Osteocyte (in vitro differentiated cells): ENCODE measurements at regions not wholly inside any gene's neighbourhood (a gene's known extent, or its start where the extent isn't known, plus 50 kb on each side); places are given as distances from the start of the nearest gene placed in this dataset.

Experiments used
- DNase-seq: peaks from one replicate; pipeline ENCODE4 v3.0.0; 2021; ENCODE audit warnings: mixed read lengths; ENCODE audit not compliant: unreplicated experiment; ENCODE audit errors: extremely low spot score
- H3K27ac Mint-ChIP-seq: one replicate; pipeline ENCODE4 v1.8.0; 2021; ENCODE audit warnings: mild to moderate bottlenecking, mixed read lengths; ENCODE audit not compliant: unreplicated experiment
- H3K27me3 Mint-ChIP-seq: one replicate; pipeline ENCODE4 v1.8.0; 2021; ENCODE audit warnings: mixed read lengths; ENCODE audit not compliant: unreplicated experiment
- H3K36me3 Mint-ChIP-seq: one replicate; pipeline ENCODE4 v1.8.0; 2021; ENCODE audit warnings: mixed read lengths; ENCODE audit not compliant: unreplicated experiment
- H3K4me1 Mint-ChIP-seq: one replicate; pipeline ENCODE4 v1.8.0; 2021; ENCODE audit warnings: mixed read lengths; ENCODE audit not compliant: unreplicated experiment
- H3K4me3 Mint-ChIP-seq: one replicate; pipeline ENCODE4 v1.8.0; 2021; ENCODE audit warnings: mild to moderate bottlenecking, moderate library complexity, mixed read lengths; ENCODE audit not compliant: unreplicated experiment
- H3K9me3 Mint-ChIP-seq: one replicate; pipeline ENCODE4 v1.8.0; 2021; ENCODE audit warnings: mixed read lengths; ENCODE audit not compliant: unreplicated experiment
- TF ChIP-seq, protein P1 (sequence below): fragments of 200-600 bp; sonication (generic); IDR thresholded peaks from 2 replicates; pipeline ENCODE4 v1.5.0; 2021; ENCODE audit warnings: antibody characterized with exemption, mild to moderate bottlenecking, moderate library complexity

- Mint-ChIP-seq H3K4me3 (no peak overlapping the region), H3K9me3 (no peaks in the 10 kb centered on the region), H3K27ac (no peak overlapping the region), H3K4me1 (peaks cover 7% of the 10 kb centered on the region), H3K36me3 (no peaks in the 10 kb centered on the region), H3K27me3 (no peaks in the 10 kb centered on the region)
- TF ChIP-seq, protein P1, sequence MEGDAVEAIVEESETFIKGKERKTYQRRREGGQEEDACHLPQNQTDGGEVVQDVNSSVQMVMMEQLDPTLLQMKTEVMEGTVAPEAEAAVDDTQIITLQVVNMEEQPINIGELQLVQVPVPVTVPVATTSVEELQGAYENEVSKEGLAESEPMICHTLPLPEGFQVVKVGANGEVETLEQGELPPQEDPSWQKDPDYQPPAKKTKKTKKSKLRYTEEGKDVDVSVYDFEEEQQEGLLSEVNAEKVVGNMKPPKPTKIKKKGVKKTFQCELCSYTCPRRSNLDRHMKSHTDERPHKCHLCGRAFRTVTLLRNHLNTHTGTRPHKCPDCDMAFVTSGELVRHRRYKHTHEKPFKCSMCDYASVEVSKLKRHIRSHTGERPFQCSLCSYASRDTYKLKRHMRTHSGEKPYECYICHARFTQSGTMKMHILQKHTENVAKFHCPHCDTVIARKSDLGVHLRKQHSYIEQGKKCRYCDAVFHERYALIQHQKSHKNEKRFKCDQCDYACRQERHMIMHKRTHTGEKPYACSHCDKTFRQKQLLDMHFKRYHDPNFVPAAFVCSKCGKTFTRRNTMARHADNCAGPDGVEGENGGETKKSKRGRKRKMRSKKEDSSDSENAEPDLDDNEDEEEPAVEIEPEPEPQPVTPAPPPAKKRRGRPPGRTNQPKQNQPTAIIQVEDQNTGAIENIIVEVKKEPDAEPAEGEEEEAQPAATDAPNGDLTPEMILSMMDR: no peak
- no peak for DNase-seq
Measured at GRCh38 chr4:165668694-165669093, 204.3 kb upstream of the TLL1 start.

GRCh38 chr4:165677081-165677480, 196.0 kb upstream of the TLL1 start:
- Mint-ChIP-seq H3K9me3 (peaks cover 4% of the 10 kb centered on the region), H3K4me3 (no peak overlapping the region), H3K4me1 (no peaks in the 10 kb centered on the region), H3K36me3 (no peaks in the 10 kb centered on the region), H3K27ac (no peak overlapping the region), H3K27me3 (no peaks in the 10 kb centered on the region)
- DNase-seq: no peak
- TF ChIP-seq, protein P1: no peak

- TF ChIP-seq, protein P1: no peak
- DNase-seq: no peak
Measured at GRCh38 chr4:165678236-165678935, 194.7 kb upstream of the TLL1 start.

DNA sequence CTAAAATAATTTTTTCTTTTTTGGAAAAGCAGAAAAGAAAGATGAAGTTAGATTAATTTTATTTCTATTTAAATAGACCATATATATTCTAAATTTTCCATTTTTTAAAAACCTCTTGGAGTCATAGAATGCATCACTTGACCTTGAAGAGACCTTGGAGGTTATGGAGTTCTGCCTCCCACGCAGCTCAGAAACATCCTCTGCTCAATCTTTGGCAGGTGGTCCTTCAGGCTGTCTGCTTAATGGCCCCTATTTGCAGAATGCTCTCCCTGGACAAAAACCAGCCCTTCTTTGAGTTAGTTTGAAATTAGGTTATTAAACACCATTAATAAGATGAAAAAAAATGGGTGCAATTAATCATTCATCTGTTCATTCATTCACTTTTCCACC, 194.1 kb upstream of the TLL1 start:
- DNase-seq: no peak
- TF ChIP-seq, protein P1: no peak
- Mint-ChIP-seq H3K27me3 (no peaks in the 10 kb centered on the region), H3K4me1 (peaks cover 8% of the 10 kb centered on the region), H3K9me3 (peaks cover 4% of the 10 kb centered on the region), H3K27ac (no peak overlapping the region), H3K4me3 (no peak overlapping the region), H3K36me3 (no peaks in the 10 kb centered on the region)

More at GRCh38 chr4:165678236-165678935, 194.7 kb upstream of the TLL1 start:
- no peaks in the 10 kb centered on the region for H3K36me3 Mint-ChIP-seq
- no peaks in the 10 kb centered on the region for H3K27me3 Mint-ChIP-seq
- H3K4me1 Mint-ChIP-seq: peaks cover 3% of the 10 kb centered on the region
- H3K4me3 Mint-ChIP-seq: no peak overlapping the region
- no peak overlapping the region for H3K27ac Mint-ChIP-seq
- H3K9me3 Mint-ChIP-seq: peaks cover 4% of the 10 kb centered on the region

GRCh38 chr4:165680821-165681220, 192.2 kb upstream of the TLL1 start:
- H3K4me3 Mint-ChIP-seq: no peak overlapping the region
- H3K9me3 Mint-ChIP-seq: peaks cover 4% of the 10 kb centered on the region
- no peaks in the 10 kb centered on the region for H3K27me3 Mint-ChIP-seq
- TF ChIP-seq, protein P1: no peak
- DNase-seq: no peak
- no peaks in the 10 kb centered on the region for H3K36me3 Mint-ChIP-seq
- H3K27ac Mint-ChIP-seq: no peak overlapping the region
- H3K4me1 Mint-ChIP-seq: peaks cover 18% of the 10 kb centered on the region
